ENCODE measurements at regions not wholly inside any gene's neighbourhood (a gene's known extent, or its start where the extent isn't known, plus 50 kb on each side); places are given as distances from the start of the nearest gene placed in this dataset.

- TF ChIP-seq JUN (IDR thresholded peaks at IDR 0.05) (no peak), RFX5 (IDR thresholded peaks at IDR 0.05) (no peak), EP300 (IDR thresholded peaks at IDR 0.05) (no peak), POLR2A (IDR thresholded peaks at IDR 0.05; ENCODE audit: low read length) (no peak), CTCF (IDR thresholded peaks at IDR 0.05) (no peak), MYC (IDR thresholded peaks at IDR 0.05; ENCODE audit: borderline replicate concordance, low read length) (no peak)
Observed at GRCh38 chr2:13616059-13616458, 899.3 kb downstream of the TRIB2 start.

Measured in A549 (cell line).